Choroid plexus epithelial cell (primary cell): ENCODE measurements at regions not wholly inside any gene's neighbourhood (a gene's known extent, or its start where the extent isn't known, plus 50 kb on each side); places are given as distances from the start of the nearest gene placed in this dataset.

Source experiments
- DNase-seq: peaks from one replicate; pipeline ENCODE4 v3.0.0-alpha.2; 2010; ENCODE audit warnings: low read depth
- H3K4me3 ChIP-seq: 2 replicates; pipeline ENCODE4 v1.5.1; 2011; ENCODE audit warnings: low read depth, mild to moderate bottlenecking, control low read depth, low read length, moderate library complexity
- TF ChIP-seq, protein P1 (sequence below): conservative IDR thresholded peaks from 2 replicates; pipeline ENCODE4 v1.5.1; 2011; ENCODE audit warnings: low read depth, mild to moderate bottlenecking, control low read depth, inconsistent platforms, low read length, moderate library complexity

DNA sequence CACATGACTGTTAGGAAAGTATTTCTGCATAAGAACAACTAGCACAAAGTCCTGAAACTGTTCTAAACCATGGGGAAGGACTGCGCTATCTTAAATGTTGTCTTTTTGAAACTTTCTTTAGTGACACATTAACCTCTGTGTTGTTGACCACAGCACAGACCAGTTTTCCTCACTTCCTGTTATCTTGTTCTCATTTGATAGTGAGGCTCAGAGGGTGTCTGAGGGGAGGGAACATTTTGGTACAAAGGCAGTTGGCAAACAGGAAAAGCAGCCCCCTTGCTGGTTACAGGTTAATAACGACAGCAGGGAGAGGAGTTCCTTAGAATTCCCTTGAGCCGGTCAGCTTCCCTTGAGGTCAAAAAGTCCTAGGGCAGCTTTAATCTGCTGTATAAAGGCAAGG is 143.5 kb upstream of the BMP2 start:
- no peak for DNase-seq
- no peak overlapping the region for H3K4me3 ChIP-seq
- TF ChIP-seq, protein P1, sequence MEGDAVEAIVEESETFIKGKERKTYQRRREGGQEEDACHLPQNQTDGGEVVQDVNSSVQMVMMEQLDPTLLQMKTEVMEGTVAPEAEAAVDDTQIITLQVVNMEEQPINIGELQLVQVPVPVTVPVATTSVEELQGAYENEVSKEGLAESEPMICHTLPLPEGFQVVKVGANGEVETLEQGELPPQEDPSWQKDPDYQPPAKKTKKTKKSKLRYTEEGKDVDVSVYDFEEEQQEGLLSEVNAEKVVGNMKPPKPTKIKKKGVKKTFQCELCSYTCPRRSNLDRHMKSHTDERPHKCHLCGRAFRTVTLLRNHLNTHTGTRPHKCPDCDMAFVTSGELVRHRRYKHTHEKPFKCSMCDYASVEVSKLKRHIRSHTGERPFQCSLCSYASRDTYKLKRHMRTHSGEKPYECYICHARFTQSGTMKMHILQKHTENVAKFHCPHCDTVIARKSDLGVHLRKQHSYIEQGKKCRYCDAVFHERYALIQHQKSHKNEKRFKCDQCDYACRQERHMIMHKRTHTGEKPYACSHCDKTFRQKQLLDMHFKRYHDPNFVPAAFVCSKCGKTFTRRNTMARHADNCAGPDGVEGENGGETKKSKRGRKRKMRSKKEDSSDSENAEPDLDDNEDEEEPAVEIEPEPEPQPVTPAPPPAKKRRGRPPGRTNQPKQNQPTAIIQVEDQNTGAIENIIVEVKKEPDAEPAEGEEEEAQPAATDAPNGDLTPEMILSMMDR = no peak

DNA sequence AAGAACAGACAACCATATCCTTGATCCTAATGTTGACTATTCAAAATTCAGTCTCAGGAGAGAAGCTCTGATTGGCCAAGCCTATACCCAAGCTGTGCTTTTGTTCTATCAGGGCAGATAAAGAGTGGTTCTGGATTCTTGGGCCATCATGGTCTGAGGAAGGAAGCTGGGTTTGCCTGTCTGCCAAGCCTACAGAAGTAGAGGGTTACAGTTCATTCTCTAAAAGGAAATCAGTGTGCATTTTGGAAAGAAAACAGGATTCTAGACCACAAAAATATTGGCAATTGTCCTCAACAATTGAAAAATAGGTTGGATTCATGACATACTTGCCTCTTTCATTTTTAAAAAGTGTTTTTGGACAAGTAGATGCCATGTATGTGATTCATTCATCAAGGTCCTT is 145.4 kb upstream of the BMP2 start:
- TF ChIP-seq, protein P1 = no peak
- no peak overlapping the region for H3K4me3 ChIP-seq
- DNase-seq = no peak

DNA sequence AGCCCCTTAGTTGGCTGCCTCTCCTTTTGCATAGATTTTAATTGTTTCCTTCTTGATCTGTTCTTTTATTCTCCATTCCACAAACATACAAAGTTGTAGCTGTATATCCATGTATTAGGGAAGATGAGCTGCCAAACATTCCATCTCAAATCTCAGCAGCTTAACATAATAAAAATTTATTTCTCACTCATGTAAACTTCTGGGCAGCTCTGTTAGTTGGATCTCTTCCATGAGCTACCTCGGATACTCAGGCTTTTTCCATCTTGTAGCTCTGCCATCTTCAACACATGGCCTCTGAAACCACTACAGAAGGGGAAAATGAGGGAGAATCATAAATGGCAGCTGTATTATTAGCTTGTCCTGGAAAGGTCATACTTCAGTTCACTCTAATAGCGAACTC is 149.4 kb upstream of the BMP2 start:
- TF ChIP-seq, protein P1 = no peak
- no peak overlapping the region for H3K4me3 ChIP-seq
- DNase-seq = no peak

DNA sequence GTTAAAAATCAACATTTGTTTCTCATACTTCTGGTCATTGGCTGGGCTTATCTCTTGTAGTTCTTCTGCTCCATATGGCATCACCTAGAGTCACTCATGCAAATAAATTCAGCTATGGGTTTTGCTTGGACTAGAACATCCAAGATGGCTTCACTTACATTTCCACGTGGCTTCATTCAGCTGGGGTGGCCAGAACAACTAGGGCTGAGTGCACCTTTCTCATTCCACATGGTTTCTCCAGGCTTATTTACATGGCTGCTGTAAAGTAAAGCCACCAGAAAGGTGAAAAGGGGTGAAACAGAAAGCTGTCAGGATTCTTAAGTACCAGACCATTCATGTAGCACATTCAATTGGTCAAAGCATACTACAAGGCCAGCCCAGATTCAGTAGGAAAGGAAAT is 151.1 kb upstream of the BMP2 start:
- TF ChIP-seq, protein P1 = no peak
- no peak for DNase-seq
- no peak overlapping the region for H3K4me3 ChIP-seq

DNA sequence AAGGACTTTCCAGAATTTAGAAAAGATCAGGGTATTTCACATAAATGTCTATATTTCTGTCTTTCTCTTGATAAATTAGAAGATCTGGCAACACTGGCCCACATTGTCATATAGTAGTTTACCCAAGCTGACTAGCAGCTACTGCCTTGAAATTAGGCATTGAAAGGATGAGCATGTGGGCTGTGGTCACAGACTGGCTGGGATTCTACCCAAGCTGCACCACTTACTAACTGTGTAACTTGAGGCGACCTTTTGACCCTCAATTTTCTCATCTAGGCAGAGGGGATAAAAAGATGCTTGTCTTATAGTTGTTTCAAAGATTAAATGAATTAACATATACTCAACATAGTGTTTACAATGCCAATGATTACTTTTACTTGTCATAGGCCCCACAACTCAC is 152.7 kb upstream of the BMP2 start:
- TF ChIP-seq, protein P1 = no peak
- H3K4me3 ChIP-seq = no peak overlapping the region
- no peak for DNase-seq

DNA sequence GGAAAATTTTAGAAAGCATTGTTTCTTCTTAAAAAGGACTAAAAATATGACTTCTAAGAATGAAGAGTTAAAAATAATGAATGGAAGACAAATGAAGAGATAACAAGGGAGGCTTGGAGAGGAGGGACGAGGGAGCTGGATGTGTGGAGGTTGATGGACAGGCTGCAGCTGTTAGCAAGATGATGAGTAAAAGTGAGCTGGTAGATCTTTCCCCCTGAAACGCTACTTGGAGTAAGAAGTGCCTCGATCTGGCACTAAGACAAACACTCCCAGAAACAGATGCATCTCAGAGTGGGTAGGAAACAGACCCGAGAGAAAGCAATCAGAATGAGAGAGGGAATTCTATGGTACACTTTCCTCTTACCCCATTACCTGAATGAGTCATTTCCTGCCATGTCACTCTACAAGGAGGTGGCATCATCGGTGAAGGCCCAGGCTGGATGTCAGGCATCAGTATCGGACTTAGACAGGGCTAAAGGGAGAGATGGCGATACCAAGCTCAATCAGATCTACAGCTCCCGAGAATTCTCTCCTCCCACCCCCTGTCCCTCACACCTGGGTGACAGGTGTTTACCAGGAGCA is 154.1 kb upstream of the BMP2 start:
- DNase-seq = no peak
- TF ChIP-seq, protein P1 = no peak
- no peak overlapping the region for H3K4me3 ChIP-seq

DNA sequence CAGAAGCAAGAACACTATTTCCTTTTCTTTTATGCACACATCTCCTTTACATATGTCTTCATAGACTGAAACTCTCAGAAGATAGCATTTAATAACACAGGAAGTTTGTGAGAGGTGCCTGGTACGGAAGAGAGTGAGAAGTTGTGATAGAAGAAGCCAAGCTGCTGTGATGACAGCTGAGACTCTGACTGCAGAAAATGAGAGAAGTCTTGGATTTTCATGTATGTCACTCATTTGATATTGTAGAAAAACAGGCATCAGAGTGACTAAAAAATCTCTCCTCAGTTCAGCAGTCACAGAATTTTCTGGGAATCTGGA is 154.9 kb upstream of the BMP2 start:
- no peak for DNase-seq
- H3K4me3 ChIP-seq = no peak overlapping the region
- TF ChIP-seq, protein P1 = no peak
